K562 (cell line): ENCODE measurements at regions not wholly inside any gene's neighbourhood (a gene's known extent, or its start where the extent isn't known, plus 50 kb on each side); places are given as distances from the start of the nearest gene placed in this dataset.

Source experiments
- ATAC-seq: fragments of 200-7000 bp; cut with Tn5 transposase; 3 replicates; pipeline ENCODE4 v1.9.1; 2020; ENCODE audit warnings: moderate library complexity
- BruUV-seq: library from RNA; stranded (reverse); fragments of 400-500 nt; replicated peaks from 2 replicates; lab custom pipeline; 2021; lab: Mats Ljungman, UMichigan
- CTCF ChIA-PET: fragments of 300-600 bp; formaldehyde crosslinking; extraction: SDS; loops from one replicate; lab custom pipeline; 2021; ENCODE audit warnings: low intra/inter-chr PET ratio; lab: Yijun Ruan, JAX
- POLR2A ChIA-PET: fragments of 300-600, 350-650 bp; sonication (Branson Sonifier 250); formaldehyde crosslinking; extraction: SDS; loops from one replicate; lab custom pipeline; 2021; ENCODE audit warnings: antibody characterized with exemption, inconsistent platforms; lab: Yijun Ruan, JAX
- DNase-seq, 4 experiments: peaks; one replicate each; pipeline versions ENCODE4 v3.0.0 to v3.0.0-alpha.2; 2011 to 2018; ENCODE audit warnings: low spot score in 3 of 4, mixed read lengths in 3 of 4; ENCODE audit errors: extremely low read depth in 1 of 4
- FAIRE-seq: peaks from 2 replicates; lab custom pipeline; 2011; peaks lifted over from hg19 to GRCh38; lab: Jason Lieb, UNC
- H2AFZ ChIP-seq: 2 replicates; pipeline ENCODE4 v1.6.0; 2011; ENCODE audit warnings: low read depth, low read length, control low read depth, inconsistent platforms
- H3K27ac ChIP-seq: fragments of 200-600 bp; 3 replicates; pipeline ENCODE4 v1.8.0; 2011; ENCODE audit warnings: low read depth, mild to moderate bottlenecking, control low read depth, inconsistent platforms, low read length, moderate library complexity, mixed read lengths; ENCODE audit errors: extremely low read depth
- H3K27me3 ChIP-seq, 2 experiments: fragments of 300-600 bp in 1 of 2; 2 replicates in 1 of 2; 3 replicates in 1 of 2; pipeline versions ENCODE4 v1.6.0 to v1.8.0; 2011; ENCODE audit warnings: inconsistent platforms in 2 of 2, low read length in 2 of 2, mild to moderate bottlenecking in 1 of 2, mixed read lengths in 1 of 2, moderate library complexity in 1 of 2; ENCODE audit not compliant: control insufficient read depth in 2 of 2, insufficient read depth in 2 of 2
- H3K36me3 ChIP-seq: fragments of 300-600 bp; 3 replicates; pipeline ENCODE4 v1.8.0; 2011; ENCODE audit warnings: mild to moderate bottlenecking, low read length, inconsistent platforms; ENCODE audit not compliant: control insufficient read depth, insufficient read depth
- H3K4me1 ChIP-seq, 2 experiments: fragments of 200-600 bp in 1 of 2; replicated peaks in 1 of 2; 2 replicates in 1 of 2; 3 replicates in 1 of 2; pipeline versions ENCODE4 v1.5.1 to v1.8.0; 2011; ENCODE audit warnings: inconsistent platforms in 2 of 2, low read length in 2 of 2, mild to moderate bottlenecking in 1 of 2, mixed read lengths in 1 of 2, moderate library complexity in 1 of 2; ENCODE audit not compliant: control insufficient read depth in 2 of 2, insufficient read depth in 2 of 2
- H3K4me2 ChIP-seq: 2 replicates; pipeline ENCODE4 v1.6.1; 2011; ENCODE audit warnings: low read length, control low read depth, inconsistent platforms, mixed read lengths; ENCODE audit not compliant: insufficient read depth
- H3K4me3 ChIP-seq: fragments of 200-600 bp; sonication (generic), shearing (Covaris generic); 2 replicates; pipeline ENCODE4 v1.5.1; 2016; ENCODE audit warnings: control low read depth, inconsistent platforms
- H3K79me2 ChIP-seq: fragments of 200-600 bp; 3 replicates; pipeline ENCODE4 v1.8.0; 2011; ENCODE audit warnings: low read length, inconsistent platforms; ENCODE audit not compliant: control insufficient read depth, insufficient read depth
- H3K9ac ChIP-seq, 2 experiments: 2 replicates each; pipeline versions ENCODE4 v1.6.0 to v1.6.1; 2011; ENCODE audit warnings: low read depth in 2 of 2, low read length in 2 of 2, control low read depth in 1 of 2, inconsistent platforms in 1 of 2, mild to moderate bottlenecking in 1 of 2, mixed read lengths in 1 of 2; ENCODE audit not compliant: insufficient read depth in 1 of 2
- H3K9me1 ChIP-seq: one replicate; pipeline ENCODE4 v1.6.0; 2011; ENCODE audit warnings: inconsistent platforms, mild to moderate bottlenecking, low read length, moderate library complexity; ENCODE audit not compliant: control insufficient read depth, insufficient read depth
- H3K9me3 ChIP-seq: replicated peaks from 2 replicates; pipeline ENCODE4 v1.5.1; 2011; ENCODE audit warnings: low read depth, low read length, inconsistent platforms; ENCODE audit not compliant: control insufficient read depth, insufficient read depth
- H4K20me1 ChIP-seq: replicated peaks from 2 replicates; pipeline ENCODE4 v1.6.1; 2011; ENCODE audit warnings: low read length, inconsistent platforms, mixed read lengths; ENCODE audit not compliant: control insufficient read depth, insufficient read depth
- ARID2 ChIP-seq: fragments of 450-650 bp; IDR thresholded peaks from 2 replicates; pipeline ENCODE4 v1.6.1; 2017; ENCODE audit warnings: antibody characterized with exemption, mild to moderate bottlenecking
- RUNX1 ChIP-seq: sonication (generic); IDR thresholded peaks from 2 replicates; pipeline ENCODE4 v1.6.1; 2016; ENCODE audit warnings: antibody characterized with exemption, low read depth
- ZNF24 ChIP-seq: fragments of 450-650 bp; IDR thresholded peaks from 2 replicates; pipeline ENCODE4 v1.6.1; 2016
- WGBS: fragments of 100-300 bp; shearing (Covaris generic); methylation state at CpG from one replicate; pipeline ENCODE4 v1.1.6; 2016; ENCODE audit warnings: low coverage, mixed read lengths; ENCODE audit not compliant: insufficient coverage; ENCODE audit errors: missing lambda C conversion rate; 5-methylcytosine and 5-hydroxymethylcytosine counted together
- in situ Hi-C: fragments of 300-500 bp; cut with MboI; formaldehyde crosslinking; loops from 4 replicates; pipeline ENCODE4 v1.15.0; 2018; ENCODE audit warnings: inconsistent platforms, mixed read lengths
- intact Hi-C: fragments of 100-400 bp; cut with micrococcal nuclease; formaldehyde crosslinking; loops from 2 replicates; pipeline ENCODE4 v1.14.2; 2022
- TF ChIP-seq, protein P1 (sequence below): sonication (generic); formaldehyde crosslinking; IDR thresholded peaks from 2 replicates; pipeline ENCODE4 v1.8.0; 2022; ENCODE audit warnings: missing genetic modification reagents, mild to moderate bottlenecking, moderate library complexity, borderline replicate concordance
- TF ChIP-seq, protein P2 (sequence below), 2 experiments: fragments of 450-650 bp in 1 of 2; sonication (generic) in 1 of 2; formaldehyde crosslinking in 1 of 2; IDR thresholded peaks in 1 of 2; conservative IDR thresholded peaks in 1 of 2; 2 replicates each; pipeline versions ENCODE4 v1.6.1 to v1.8.1; 2016 to 2023; ENCODE audit warnings: mild to moderate bottlenecking in 2 of 2, moderate library complexity in 2 of 2, inconsistent platforms in 1 of 2, missing genetic modification reagents in 1 of 2

DNA sequence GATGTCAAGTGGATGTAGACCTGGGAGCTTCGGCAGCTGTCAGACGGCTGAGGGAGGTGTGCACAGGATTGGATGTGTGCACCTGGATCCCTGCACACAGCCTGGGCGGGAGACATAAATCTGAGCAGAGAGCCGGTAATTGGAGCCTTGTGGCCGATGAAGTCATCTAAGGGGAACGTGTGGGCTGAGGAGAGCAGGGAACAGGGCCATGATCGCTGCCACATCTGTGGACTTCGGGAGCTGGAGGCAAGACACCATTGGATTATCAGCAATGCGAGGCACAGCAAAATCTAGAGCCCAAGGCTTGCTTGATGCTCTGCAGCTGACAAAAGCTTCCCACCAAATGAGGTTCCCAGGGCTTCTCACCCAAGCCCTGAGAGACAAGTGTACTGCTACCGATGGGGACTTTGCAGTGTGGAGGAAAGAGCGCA lies 147.7 kb downstream of the PTPN20 start:
- in situ Hi-C loops (no loop called here), intact Hi-C loops (no loop called here)
- peaks cover 44 to 56% of the 10 kb centered on the region in 2 experiments for H3K27me3 ChIP-seq

DNA sequence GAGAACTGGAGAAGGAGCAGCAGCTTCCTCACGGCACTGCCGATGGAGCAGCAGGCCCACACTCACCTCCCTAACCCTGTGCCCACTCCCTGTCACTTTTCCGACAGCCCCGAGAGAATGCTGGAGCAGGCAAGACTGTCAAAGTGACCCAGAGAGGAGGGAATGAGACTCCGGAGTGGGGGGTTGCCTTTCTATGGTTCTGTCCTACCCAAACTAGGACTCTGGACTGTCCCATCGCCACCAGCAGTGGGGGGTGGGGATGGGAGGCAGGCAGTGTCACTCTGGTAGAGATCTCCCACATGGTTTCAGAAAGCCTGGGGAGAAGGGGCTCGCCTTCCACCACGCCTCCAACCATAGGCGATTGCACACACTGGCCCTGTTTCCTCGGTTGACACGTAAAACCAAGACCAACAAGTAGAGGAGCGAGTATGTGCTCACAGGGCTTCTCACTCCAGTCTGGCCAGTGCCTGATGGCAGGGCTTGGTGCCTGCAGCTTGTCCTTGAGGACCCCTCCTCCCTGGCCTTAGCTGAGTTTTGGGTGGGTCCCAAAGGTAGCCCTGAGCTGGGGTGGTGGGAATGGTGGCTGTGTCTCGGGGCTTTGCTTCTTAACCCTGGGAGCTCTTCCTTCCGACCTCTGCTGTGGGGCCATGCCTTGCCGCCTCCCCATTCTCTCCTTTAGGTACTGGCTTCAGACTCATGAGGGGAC lies 148.5 kb downstream of the PTPN20 start:
- H3K9me1 ChIP-seq, result no peaks in the 10 kb centered on the region
- H3K4me3 ChIP-seq, result no peak overlapping the region
- ATAC-seq, result no peak
- H3K27ac ChIP-seq, result no peak overlapping the region
- no peak overlapping the region for H2AFZ ChIP-seq
- intact Hi-C loops, result no loop called here
- H3K9me3 ChIP-seq, result no peaks in the 10 kb centered on the region
- under 1% methylated on average over 14 of the region's 15 CpGs for WGBS
- in situ Hi-C loops, result no loop called here
- ChIA-PET POLR2A (interaction anchor here (0.7 kb wide), 1 partner anchor 14 kb away, joined by 3 read pairs; no protein-coding TSS in a partner anchor), CTCF (no interaction called here)
- no peaks in the 10 kb centered on the region for H3K4me1 ChIP-seq
- no peak for FAIRE-seq
- TF ChIP-seq, protein P1, sequence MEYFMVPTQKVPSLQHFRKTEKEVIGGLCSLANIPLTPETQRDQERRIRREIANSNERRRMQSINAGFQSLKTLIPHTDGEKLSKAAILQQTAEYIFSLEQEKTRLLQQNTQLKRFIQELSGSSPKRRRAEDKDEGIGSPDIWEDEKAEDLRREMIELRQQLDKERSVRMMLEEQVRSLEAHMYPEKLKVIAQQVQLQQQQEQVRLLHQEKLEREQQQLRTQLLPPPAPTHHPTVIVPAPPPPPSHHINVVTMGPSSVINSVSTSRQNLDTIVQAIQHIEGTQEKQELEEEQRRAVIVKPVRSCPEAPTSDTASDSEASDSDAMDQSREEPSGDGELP (CRISPR knock-in tag), result no peak
- no peaks in the 10 kb centered on the region for H3K36me3 ChIP-seq
- H4K20me1 ChIP-seq, result peaks cover 11% of the 10 kb centered on the region; the same call in 1 of the 2 replicates
- H3K79me2 ChIP-seq, result no peaks in the 10 kb centered on the region
- no peak overlapping the region for H3K9ac ChIP-seq
- DNase-seq, result no peak
- no TSS peak for BruUV-seq
- H3K4me2 ChIP-seq, result no peak overlapping the region
- H3K27me3 ChIP-seq, result peaks cover 44 to 56% of the 10 kb centered on the region in 2 experiments

More for the DNA sequence above, 147.7 kb downstream of the PTPN20 start:
- Histone ChIP-seq H3K4me1 (no peaks in the 10 kb centered on the region), H3K9me1 (no peaks in the 10 kb centered on the region), H2AFZ (no peak overlapping the region), H3K9ac (no peak overlapping the region), H3K27ac (no peak overlapping the region), H3K4me3 (no peak overlapping the region), H3K9me3 (no peaks in the 10 kb centered on the region), H3K4me2 (no peak overlapping the region), H3K36me3 (no peaks in the 10 kb centered on the region), H3K79me2 (no peaks in the 10 kb centered on the region), H4K20me1 (peaks cover 11% of the 10 kb centered on the region; the same call in 1 of the 2 replicates)
- TF ChIP-seq ZNF24 (no peak), RUNX1 (no peak), ARID2 (no peak)
- TF ChIP-seq, protein P2, sequence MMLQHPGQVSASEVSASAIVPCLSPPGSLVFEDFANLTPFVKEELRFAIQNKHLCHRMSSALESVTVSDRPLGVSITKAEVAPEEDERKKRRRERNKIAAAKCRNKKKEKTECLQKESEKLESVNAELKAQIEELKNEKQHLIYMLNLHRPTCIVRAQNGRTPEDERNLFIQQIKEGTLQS (IDR thresholded peaks at IDR 0.05), result no peak
- TF ChIP-seq, protein P2 (CRISPR knock-in tag; conservative IDR thresholded peaks at IDR 0.05), result no peak
- ATAC-seq, result no peak
- no peak for DNase-seq
- CTCF ChIA-PET, result no interaction called here
- WGBS, result under 1% methylated on average over 11 of the region's 11 CpGs
- FAIRE-seq, result no peak
- POLR2A ChIA-PET, result no interaction called here
- BruUV-seq, result no TSS peak
